HG02870 (cell line): ENCODE measurements at regions not wholly inside any gene's neighbourhood (a gene's known extent, or its start where the extent isn't known, plus 50 kb on each side); places are given as distances from the start of the nearest gene placed in this dataset.

Source experiments
- ATAC-seq: cut with Tn5 transposase; IDR thresholded peaks from one replicate; pipeline ENCODE4 v1.9.1; 2021; ENCODE audit warnings: mild to moderate bottlenecking, moderate library complexity; ENCODE audit not compliant: unreplicated experiment

- ATAC-seq: no peak
These were observed 464.1 kb upstream of the RARB start for GRCh38 chr3:24963762-24964625.

- no peak for ATAC-seq
These were observed 462.2 kb upstream of the RARB start for GRCh38 chr3:24965706-24966385.

GRCh38 chr3:24968036-24968435, 460.0 kb upstream of the RARB start:
- no peak for ATAC-seq

GRCh38 chr3:24972491-24972890, 455.6 kb upstream of the RARB start:
- ATAC-seq: no peak

- no peak for ATAC-seq
These were observed 446.8 kb upstream of the RARB start for GRCh38 chr3:24981309-24981708.

GRCh38 chr3:24981924-24982323, 446.1 kb upstream of the RARB start:
- ATAC-seq: no peak

GRCh38 chr3:24985668-24986067, 442.4 kb upstream of the RARB start:
- no peak for ATAC-seq

GRCh38 chr3:24986612-24987011, 441.5 kb upstream of the RARB start:
- no peak for ATAC-seq

GRCh38 chr3:24999357-24999756, 428.7 kb upstream of the RARB start:
- ATAC-seq: no peak

GRCh38 chr3:25000971-25001591, 427.0 kb upstream of the RARB start:
- no peak for ATAC-seq

GRCh38 chr3:25002052-25002451, 426.0 kb upstream of the RARB start:
- no peak for ATAC-seq

- ATAC-seq: peak; percentile 99
These were observed 419.9 kb upstream of the RARB start for GRCh38 chr3:25007974-25008658.

GRCh38 chr3:25009665-25010064, 418.4 kb upstream of the RARB start:
- ATAC-seq: no peak

- ATAC-seq: no peak
These were observed 412.5 kb upstream of the RARB start for GRCh38 chr3:25015599-25015998.

GRCh38 chr3:25018909-25019308, 409.2 kb upstream of the RARB start:
- no peak for ATAC-seq

- no peak for ATAC-seq
These were observed 408.6 kb upstream of the RARB start for GRCh38 chr3:25019506-25019905.

- ATAC-seq: no peak
These were observed 406.2 kb upstream of the RARB start for GRCh38 chr3:25021816-25022215.

- no peak for ATAC-seq
These were observed 404.2 kb upstream of the RARB start for GRCh38 chr3:25023876-25024275.

- ATAC-seq: no peak
These were observed 402.8 kb upstream of the RARB start for GRCh38 chr3:25025236-25025635.

GRCh38 chr3:25027650-25028049, 400.4 kb upstream of the RARB start:
- ATAC-seq: no peak

GRCh38 chr3:25029820-25030219, 398.2 kb upstream of the RARB start:
- no peak for ATAC-seq
